ENCODE measurements at regions not wholly inside any gene's neighbourhood (a gene's known extent, or its start where the extent isn't known, plus 50 kb on each side); places are given as distances from the start of the nearest gene placed in this dataset.

- H3K4me1 ChIP-seq = no peaks in the 10 kb centered on the region
- H3K27ac ChIP-seq = no peak overlapping the region
- no peaks in the 10 kb centered on the region for H3K9me3 ChIP-seq
- no peaks in the 10 kb centered on the region for H3K36me3 ChIP-seq
- no peak overlapping the region for H3K4me3 ChIP-seq
- no peak for DNase-seq (ENCODE audit: low spot score in 2 of 2)
- 81 to 86% methylated on average over 7 of the region's 7 CpGs for WGBS, 2 donors
- no peak for TF ChIP-seq CTCF (IDR thresholded peaks at IDR 0.05)
- TF ChIP-seq EP300 (IDR thresholded peaks at IDR 0.05) = no peak
- TF ChIP-seq POLR2A (IDR thresholded peaks at IDR 0.05) = no peak
- no peaks in the 10 kb centered on the region for H3K27me3 ChIP-seq
These were observed 184.0 kb downstream of the CYLD start for GRCh38 chr16:50925758-50926357.

- H3K36me3 ChIP-seq = no peaks in the 10 kb centered on the region
- no peaks in the 10 kb centered on the region for H3K9me3 ChIP-seq
- H3K4me1 ChIP-seq = no peaks in the 10 kb centered on the region
- 89 to 94% methylated on average over 8 of the region's 8 CpGs for WGBS, 2 donors
- H3K27me3 ChIP-seq = no peaks in the 10 kb centered on the region
- DNase-seq (ENCODE audit: low spot score in 2 of 2) = no peak
- H3K27ac ChIP-seq = no peak overlapping the region
- H3K4me3 ChIP-seq = no peak overlapping the region
- TF ChIP-seq CTCF (IDR thresholded peaks at IDR 0.05) (no peak), EP300 (IDR thresholded peaks at IDR 0.05) (no peak), POLR2A (IDR thresholded peaks at IDR 0.05) (no peak)
These were observed 183.1 kb downstream of the CYLD start for GRCh38 chr16:50924759-50925545.

- TF ChIP-seq EP300 (IDR thresholded peaks at IDR 0.05) = no peak
- TF ChIP-seq CTCF (IDR thresholded peaks at IDR 0.05) = no peak
- TF ChIP-seq POLR2A (IDR thresholded peaks at IDR 0.05) = no peak
- H3K27ac ChIP-seq = no peak overlapping the region
- no peaks in the 10 kb centered on the region for H3K4me1 ChIP-seq
- no peaks in the 10 kb centered on the region for H3K27me3 ChIP-seq
- no peaks in the 10 kb centered on the region for H3K9me3 ChIP-seq
- H3K4me3 ChIP-seq = no peak overlapping the region
- 47 to 52% methylated on average over 16 of the region's 16 CpGs for WGBS, 2 donors
- H3K36me3 ChIP-seq = no peaks in the 10 kb centered on the region
- DNase-seq (ENCODE audit: low spot score in 2 of 2) = no peak
These were observed 176.2 kb downstream of the CYLD start for GRCh38 chr16:50917950-50918703.

GRCh38 chr16:50916040-50916439 is 174.2 kb downstream of the CYLD start:
- H3K27me3 ChIP-seq = no peaks in the 10 kb centered on the region
- no peak for TF ChIP-seq CTCF (IDR thresholded peaks at IDR 0.05)
- no peak for TF ChIP-seq POLR2A (IDR thresholded peaks at IDR 0.05)
- TF ChIP-seq EP300 (IDR thresholded peaks at IDR 0.05) = no peak

GRCh38 chr16:50915120-50915519 is 173.2 kb downstream of the CYLD start:
- no peak for TF ChIP-seq POLR2A (IDR thresholded peaks at IDR 0.05)
- no peak for TF ChIP-seq EP300 (IDR thresholded peaks at IDR 0.05)
- TF ChIP-seq CTCF (IDR thresholded peaks at IDR 0.05) = no peak
- H3K27me3 ChIP-seq = no peaks in the 10 kb centered on the region
- H3K4me3 ChIP-seq = no peak overlapping the region
- H3K4me1 ChIP-seq = peaks cover 0 to 7% (median 0%) of the 10 kb centered on the region in 4 donors
- H3K27ac ChIP-seq = no peak overlapping the region
- H3K36me3 ChIP-seq = no peaks in the 10 kb centered on the region
- no peaks in the 10 kb centered on the region for H3K9me3 ChIP-seq
- no peak for DNase-seq (ENCODE audit: low spot score in 2 of 2)
- WGBS, 2 donors = 67 to 70% methylated on average over 2 of the region's 2 CpGs

More at GRCh38 chr16:50916040-50916439, 174.2 kb downstream of the CYLD start:
- no peak overlapping the region for H3K27ac ChIP-seq
- no peak overlapping the region for H3K4me3 ChIP-seq
- no peaks in the 10 kb centered on the region for H3K9me3 ChIP-seq
- H3K36me3 ChIP-seq = no peaks in the 10 kb centered on the region
- no peak for DNase-seq (ENCODE audit: low spot score in 2 of 2)
- peaks cover 0 to 1% (median 0%) of the 10 kb centered on the region in 4 donors for H3K4me1 ChIP-seq

All from tibial nerve (tissue), 4 donors.